Fibroblast of lung (primary cell): ENCODE measurements at regions not wholly inside any gene's neighbourhood (a gene's known extent, or its start where the extent isn't known, plus 50 kb on each side); places are given as distances from the start of the nearest gene placed in this dataset.

ENCODE experiments used
- EZH2 ChIP-seq: IDR thresholded peaks from 2 replicates; pipeline ENCODE4 v1.5.1; 2012; ENCODE audit warnings: low read length, control low read depth, mild to moderate bottlenecking; ENCODE audit errors: missing control alignments
- TF ChIP-seq, protein P1 (sequence below), 2 donors: IDR thresholded peaks in 1 of 2; conservative IDR thresholded peaks in 1 of 2; 1 replicate in 1 of 2; 2 replicates in 1 of 2; pipeline ENCODE4 v1.5.1; 2011 to 2012; ENCODE audit warnings: low read length in 2 of 2, control low read depth in 1 of 2, inconsistent platforms in 1 of 2, low read depth in 1 of 2, mild to moderate bottlenecking in 1 of 2

DNA sequence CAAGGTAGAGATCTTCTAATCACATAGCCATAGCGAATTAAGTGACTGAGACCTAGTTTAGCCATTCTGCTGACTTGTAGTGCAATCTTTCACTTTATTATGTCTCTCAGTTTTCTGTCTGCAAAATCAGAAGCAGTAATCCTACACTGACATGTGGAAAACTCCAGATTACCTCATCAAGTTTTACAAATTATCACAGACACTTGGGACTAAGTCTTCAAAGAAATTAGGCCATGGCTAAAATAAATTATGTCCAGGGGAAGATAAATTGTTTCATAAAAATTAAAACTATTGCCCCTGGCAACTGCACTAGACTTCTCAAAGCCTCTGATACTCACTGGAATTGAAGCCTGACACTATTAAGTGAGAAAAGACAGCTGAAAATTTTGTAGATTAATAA lies 129.9 kb upstream of the RGMB start:
- TF ChIP-seq, protein P1, sequence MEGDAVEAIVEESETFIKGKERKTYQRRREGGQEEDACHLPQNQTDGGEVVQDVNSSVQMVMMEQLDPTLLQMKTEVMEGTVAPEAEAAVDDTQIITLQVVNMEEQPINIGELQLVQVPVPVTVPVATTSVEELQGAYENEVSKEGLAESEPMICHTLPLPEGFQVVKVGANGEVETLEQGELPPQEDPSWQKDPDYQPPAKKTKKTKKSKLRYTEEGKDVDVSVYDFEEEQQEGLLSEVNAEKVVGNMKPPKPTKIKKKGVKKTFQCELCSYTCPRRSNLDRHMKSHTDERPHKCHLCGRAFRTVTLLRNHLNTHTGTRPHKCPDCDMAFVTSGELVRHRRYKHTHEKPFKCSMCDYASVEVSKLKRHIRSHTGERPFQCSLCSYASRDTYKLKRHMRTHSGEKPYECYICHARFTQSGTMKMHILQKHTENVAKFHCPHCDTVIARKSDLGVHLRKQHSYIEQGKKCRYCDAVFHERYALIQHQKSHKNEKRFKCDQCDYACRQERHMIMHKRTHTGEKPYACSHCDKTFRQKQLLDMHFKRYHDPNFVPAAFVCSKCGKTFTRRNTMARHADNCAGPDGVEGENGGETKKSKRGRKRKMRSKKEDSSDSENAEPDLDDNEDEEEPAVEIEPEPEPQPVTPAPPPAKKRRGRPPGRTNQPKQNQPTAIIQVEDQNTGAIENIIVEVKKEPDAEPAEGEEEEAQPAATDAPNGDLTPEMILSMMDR (conservative IDR thresholded peaks at IDR 0.05 in 1 of 2, IDR thresholded peaks at IDR 0.05 in 1 of 2; ENCODE audit: low read depth in 1 of 2, low read length in 2 of 2): no peak
- TF ChIP-seq EZH2: no peak
